SW480 (cell line): ENCODE measurements at regions not wholly inside any gene's neighbourhood (a gene's known extent, or its start where the extent isn't known, plus 50 kb on each side); places are given as distances from the start of the nearest gene placed in this dataset.
"Not testable (repeated sequence)": the region's sequence is repeated elsewhere in the genome, so short reads cannot be mapped to it uniquely, and the experiment has no call there.

ENCODE experiments used
- DNase-seq: peaks from one replicate; pipeline ENCODE4 v3.0.0-alpha.2; 2016; ENCODE audit warnings: low spot score

DNA sequence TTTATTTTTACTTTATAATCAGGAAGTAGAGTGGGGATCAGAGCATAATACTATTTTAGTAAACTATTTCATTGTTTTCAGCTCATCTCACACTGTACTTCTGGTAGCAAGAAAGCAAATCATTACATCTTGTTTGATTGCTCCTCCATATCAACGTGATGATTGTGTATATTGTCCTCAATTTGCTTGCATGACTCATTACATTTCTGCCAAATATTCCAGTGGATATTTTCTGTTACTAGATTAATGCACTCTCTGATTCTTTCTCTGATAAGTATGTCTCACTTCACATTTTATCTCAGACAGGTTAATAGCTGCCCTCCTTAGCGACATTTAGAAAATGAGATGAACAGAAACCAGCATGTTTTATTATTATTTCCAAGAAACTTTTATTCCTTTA, 1145.3 kb downstream of the OTOL1 start:
- DNase-seq = no peak

GRCh38 chr3:162643245-162643644, 1146.6 kb downstream of the OTOL1 start:
- DNase-seq = no peak

DNA sequence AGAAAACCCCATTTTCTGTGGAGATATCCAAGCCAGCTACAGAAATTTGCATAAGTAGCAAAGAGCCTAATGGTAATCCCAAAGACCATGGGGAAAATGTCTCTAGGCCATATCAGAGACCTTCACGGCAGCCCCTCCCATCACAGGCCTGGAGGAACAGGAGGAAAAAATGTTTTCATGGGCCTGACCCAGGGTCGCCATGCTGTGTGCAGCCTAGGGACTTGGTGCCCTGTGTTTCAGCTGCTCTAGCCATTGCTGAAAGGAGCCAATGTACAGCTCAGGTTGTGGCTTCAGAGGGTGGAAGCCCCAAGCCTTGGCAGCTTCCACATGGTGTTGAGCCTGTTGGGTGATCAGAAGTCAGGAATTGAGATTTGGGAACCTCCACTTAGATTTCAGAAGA, 1150.7 kb downstream of the OTOL1 start:
- DNase-seq = no peak

GRCh38 chr3:162658003-162658402, 1161.4 kb downstream of the OTOL1 start:
- DNase-seq = no peak

DNA sequence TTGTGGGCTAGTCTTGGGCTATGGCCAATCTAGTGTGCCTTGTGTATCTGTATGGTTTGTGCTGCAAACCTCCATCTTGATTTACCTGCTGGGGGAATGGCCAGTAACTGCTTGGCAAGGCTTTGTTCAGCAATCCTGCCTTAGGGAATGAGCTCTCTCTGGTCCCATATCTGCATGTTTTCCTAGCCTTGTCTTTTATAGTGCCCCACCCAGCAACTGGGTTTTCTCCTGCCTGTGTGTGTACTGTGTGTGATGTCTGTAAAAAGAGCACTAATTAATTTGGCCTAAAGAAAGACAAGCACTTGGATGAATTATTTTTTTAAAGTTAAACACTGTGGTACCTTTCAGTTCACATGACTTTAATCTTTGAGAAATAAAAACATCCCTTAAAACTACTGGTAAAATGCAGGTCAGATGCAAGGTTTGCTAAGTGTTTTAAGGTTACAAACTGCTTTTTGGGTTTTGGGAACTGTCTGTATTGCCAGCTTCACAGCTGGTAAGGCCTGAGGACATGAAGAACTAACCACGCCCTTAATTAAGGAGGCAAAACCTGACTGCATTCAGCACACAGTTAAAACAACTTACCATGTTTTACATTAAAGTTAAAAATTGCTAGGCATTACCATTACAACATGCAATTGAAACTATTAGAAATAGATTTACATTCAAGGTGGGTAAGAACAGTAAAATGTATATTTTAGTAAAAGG, 1169.2 kb downstream of the OTOL1 start:
- DNase-seq = no peak

- no peak for DNase-seq
Observed at GRCh38 chr3:162666835-162667234, 1170.2 kb downstream of the OTOL1 start.

GRCh38 chr3:162670181-162670580, 1173.6 kb downstream of the OTOL1 start:
- DNase-seq = no peak

GRCh38 chr3:162677475-162677874, 1180.9 kb downstream of the OTOL1 start:
- DNase-seq = no peak

DNA sequence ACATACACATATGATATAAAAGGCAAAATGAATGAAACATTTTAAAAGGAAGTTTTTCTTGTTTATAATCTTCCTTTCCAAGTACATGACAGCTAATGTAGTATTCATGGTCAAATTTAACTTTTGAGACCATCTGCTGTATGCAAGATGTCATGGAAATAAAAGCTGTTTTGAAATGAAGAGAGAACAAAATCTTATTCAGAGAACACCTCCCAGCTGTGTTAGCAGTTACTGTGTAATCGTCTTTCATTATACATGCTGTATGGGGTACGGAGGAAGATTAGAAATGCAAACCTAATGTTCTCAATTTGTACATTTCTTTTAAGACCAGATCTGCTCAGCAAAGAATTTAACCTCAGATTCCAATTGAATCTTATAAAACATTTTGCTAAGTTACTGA, 1182.3 kb downstream of the OTOL1 start:
- DNase-seq = no peak

GRCh38 chr3:162684260-162684659, 1187.7 kb downstream of the OTOL1 start:
- DNase-seq = no peak

DNA sequence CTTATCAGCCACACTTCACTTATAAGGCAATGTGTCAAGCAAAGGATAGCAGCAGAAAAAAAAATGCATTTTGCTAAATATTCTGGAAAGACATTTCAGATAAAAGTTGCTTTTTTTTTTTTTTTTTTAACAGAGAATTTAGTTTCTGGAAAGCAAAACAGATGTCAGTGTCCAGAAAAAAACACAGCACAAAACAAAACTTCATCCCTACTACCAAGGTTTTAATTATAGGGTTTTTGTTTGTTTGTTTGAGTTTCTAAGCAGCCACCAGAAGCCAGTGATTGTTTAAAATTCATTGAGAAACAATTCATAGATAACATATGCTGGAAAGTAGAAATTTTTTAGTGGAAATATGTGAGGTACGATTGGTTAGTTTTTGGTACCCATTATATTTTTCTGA, 1202.7 kb downstream of the OTOL1 start:
- DNase-seq = no peak

- no peak for DNase-seq
Observed at GRCh38 chr3:162701211-162701610, 1204.6 kb downstream of the OTOL1 start.

- DNase-seq = no peak
Observed at GRCh38 chr3:162702768-162703385, 1206.3 kb downstream of the OTOL1 start.

GRCh38 chr3:162704238-162704637, 1207.6 kb downstream of the OTOL1 start:
- DNase-seq = no peak

DNA sequence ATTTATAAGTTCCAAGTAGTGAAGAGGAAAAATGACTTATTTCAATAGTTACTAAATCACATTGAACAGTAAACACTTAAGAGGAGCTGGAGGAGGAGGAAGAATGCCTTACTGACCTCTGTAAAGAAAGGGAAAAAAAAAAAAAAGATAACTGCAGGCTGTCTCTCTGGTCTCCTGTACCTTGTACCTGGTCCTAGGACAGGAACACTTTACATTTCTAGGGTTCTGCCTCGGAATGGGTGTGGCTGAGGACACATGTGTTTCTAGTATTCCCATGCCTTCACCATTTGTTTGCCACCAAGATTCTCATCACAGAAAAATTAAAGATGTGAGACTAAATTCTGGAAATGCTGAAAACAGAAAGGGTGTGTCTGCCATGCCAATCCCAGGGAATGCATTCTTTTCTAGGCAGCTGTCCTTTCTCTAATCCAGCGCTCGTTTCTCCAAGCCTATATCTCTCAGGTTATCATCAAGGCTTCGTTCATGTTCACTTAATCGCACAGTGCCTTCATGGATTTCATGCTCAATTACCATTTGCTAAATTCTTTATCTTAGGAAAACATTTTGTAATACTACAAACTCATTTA, 1208.3 kb downstream of the OTOL1 start:
- no peak for DNase-seq

DNA sequence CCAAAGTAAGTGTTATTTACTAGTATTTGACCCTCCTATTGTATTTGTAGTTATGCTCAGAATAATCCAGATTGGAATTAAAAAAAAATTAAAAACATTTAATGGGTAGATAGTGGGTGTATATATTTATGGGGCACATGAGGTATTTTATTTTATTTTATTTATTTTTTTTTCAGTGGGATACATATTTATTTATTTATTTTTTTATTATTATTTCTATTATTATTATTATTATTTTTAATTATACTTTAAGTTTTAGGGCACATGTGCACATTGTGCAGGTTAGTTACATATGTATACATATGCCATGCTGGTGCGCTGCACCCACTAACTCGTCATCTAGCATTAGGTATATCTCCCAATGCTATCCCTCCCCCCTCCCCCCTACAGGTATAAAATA, 1211.8 kb downstream of the OTOL1 start:
- not testable (repeated sequence) for DNase-seq

GRCh38 chr3:162708942-162709706, 1212.5 kb downstream of the OTOL1 start:
- not testable (repeated sequence) for DNase-seq

DNA sequence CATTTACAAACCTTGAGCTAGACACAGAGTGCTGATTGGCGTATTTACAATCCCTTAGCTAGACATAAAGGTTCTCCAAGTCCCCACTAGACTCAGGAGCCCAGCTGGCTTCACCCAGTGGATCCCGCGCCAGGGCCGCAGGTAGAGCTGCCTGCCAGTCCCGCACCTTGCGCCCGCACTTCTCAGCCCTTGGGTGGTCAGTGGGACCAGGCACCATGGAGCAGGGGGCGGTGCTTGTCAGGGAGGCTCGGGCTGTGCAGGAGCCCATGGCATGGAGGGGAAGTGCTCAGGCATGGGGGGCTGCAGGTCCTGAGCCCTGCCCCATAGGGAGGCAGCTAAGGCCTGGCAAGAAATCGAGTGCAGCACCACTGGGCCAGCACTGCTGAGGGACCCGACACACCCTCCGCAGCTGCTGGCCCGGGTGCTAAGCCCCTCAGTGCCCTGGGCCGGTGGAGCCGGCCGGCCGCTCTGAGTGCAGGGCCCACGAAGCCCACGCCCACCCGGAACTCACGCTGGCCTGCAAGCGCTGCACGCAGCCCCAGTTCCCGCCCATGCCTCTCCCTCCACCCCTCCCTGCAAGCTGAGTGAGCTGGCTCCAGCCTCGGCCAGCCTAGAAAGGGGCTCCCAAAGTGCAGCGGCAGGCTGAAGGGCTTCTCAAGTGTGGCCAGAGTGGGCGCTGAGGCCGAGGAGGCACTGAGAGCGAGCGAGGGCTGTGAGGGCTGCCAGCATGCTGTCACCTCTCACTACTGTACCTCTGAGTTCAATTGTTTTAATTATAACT, 1213.9 kb downstream of the OTOL1 start:
- DNase-seq = no peak

- not testable (repeated sequence) for DNase-seq
Observed at GRCh38 chr3:162717074-162717473, 1220.5 kb downstream of the OTOL1 start.

DNA sequence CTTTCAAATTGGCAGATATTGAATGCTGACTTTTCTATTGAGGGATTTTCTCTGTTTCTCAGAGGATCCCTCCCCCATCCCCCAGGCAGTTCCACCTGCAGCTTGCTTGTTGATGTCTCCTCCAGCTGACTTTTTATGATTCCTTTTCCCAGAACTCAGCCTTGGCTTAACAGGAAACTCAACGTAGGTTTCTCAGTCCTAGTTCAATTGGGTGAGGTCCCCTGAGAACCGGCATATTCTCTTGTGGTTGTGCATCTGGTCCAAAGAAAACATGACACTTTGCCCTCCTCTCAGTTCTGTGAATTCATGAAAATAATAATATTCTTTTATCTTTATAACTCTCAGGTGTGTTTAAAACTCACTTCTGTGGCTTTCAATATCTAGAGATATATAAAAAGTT, 1222.1 kb downstream of the OTOL1 start:
- no peak for DNase-seq

DNA sequence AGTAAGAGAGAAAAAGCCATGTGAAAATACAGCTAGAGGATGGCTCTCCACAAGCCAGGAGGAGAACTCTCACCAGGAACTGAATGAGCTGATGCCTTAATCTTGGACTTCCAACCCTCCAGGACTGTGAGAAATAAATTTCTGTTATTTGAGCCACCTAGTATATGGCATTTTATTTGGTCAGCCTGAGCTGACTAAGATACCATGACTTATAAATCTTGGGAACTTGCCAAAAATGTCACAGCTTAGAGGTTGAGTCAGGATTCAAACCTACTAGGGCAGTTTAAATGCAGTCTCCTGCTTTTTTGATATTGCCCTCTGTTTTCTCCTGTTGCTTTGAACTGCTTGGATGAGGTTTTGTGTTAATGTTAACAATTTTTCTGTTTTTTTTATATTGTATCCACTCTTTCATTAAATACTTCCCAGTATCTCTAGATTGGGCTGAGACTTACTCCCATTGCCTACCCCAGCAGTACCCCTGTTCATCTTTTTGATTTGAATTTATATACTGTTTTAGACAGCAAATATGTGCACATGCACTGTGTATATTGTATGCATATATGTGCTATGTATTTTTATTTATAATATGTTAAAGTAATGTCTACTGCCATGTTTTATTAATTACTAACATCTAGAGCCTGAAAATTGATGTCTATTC, 1223.2 kb downstream of the OTOL1 start:
- peak; percentile 11 for DNase-seq
